GM10266 (cell line): ENCODE measurements at regions not wholly inside any gene's neighbourhood (a gene's known extent, or its start where the extent isn't known, plus 50 kb on each side); places are given as distances from the start of the nearest gene placed in this dataset.
"Not testable (repeated sequence)": the region's sequence is repeated elsewhere in the genome, so short reads cannot be mapped to it uniquely, and the experiment has no call there.

Experiments used
- DNase-seq: peaks from one replicate; pipeline ENCODE4 v3.0.0; 2012; ENCODE audit errors: extremely low spot score
- TF ChIP-seq, protein P1 (sequence below): IDR thresholded peaks from 2 replicates; pipeline ENCODE4 v1.5.1; 2012; ENCODE audit warnings: mild to moderate bottlenecking, low read depth; ENCODE audit not compliant: control insufficient read depth, insufficient read depth; ENCODE audit errors: missing control alignments

DNA sequence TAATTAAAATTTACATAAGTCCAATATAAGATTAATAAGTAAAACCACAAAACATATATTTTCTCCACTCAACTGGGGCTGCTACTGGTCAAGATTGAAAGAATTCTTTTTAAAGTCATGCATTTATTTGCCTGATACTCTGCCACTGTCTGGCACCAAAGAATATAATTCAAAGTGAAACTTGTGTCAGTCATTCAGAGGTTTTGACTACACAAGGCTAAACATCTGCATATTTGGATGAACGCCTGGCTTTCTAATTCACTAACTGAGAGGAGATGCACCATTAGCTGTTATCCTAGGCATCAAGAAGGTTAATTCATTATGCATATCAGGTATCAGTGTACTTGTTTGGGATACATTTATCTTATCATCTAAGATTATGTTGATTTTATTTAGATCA, 598.5 kb downstream of the CENPC start:
- TF ChIP-seq, protein P1, sequence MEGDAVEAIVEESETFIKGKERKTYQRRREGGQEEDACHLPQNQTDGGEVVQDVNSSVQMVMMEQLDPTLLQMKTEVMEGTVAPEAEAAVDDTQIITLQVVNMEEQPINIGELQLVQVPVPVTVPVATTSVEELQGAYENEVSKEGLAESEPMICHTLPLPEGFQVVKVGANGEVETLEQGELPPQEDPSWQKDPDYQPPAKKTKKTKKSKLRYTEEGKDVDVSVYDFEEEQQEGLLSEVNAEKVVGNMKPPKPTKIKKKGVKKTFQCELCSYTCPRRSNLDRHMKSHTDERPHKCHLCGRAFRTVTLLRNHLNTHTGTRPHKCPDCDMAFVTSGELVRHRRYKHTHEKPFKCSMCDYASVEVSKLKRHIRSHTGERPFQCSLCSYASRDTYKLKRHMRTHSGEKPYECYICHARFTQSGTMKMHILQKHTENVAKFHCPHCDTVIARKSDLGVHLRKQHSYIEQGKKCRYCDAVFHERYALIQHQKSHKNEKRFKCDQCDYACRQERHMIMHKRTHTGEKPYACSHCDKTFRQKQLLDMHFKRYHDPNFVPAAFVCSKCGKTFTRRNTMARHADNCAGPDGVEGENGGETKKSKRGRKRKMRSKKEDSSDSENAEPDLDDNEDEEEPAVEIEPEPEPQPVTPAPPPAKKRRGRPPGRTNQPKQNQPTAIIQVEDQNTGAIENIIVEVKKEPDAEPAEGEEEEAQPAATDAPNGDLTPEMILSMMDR, result no peak
- DNase-seq, result no peak

DNA sequence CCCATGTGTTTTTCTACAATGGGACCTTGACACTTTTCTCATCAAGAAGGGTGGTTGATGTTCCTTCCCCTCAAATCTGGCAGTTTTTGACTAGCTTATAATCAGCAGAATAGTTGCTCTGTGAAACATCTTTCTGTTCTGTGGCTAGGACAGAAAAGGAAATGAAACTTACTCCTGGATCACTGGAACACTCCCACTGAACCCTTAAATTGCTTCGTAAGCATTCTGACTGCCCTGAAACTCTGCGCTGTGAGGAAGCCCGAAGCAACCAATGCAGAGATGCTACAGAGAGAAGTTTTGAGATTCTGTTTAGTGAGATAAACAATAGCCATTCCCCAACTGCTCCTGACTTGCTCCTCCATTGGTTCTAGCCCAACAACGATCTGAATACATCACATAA, 602.2 kb downstream of the CENPC start:
- DNase-seq, result no peak
- TF ChIP-seq, protein P1, result no peak

DNA sequence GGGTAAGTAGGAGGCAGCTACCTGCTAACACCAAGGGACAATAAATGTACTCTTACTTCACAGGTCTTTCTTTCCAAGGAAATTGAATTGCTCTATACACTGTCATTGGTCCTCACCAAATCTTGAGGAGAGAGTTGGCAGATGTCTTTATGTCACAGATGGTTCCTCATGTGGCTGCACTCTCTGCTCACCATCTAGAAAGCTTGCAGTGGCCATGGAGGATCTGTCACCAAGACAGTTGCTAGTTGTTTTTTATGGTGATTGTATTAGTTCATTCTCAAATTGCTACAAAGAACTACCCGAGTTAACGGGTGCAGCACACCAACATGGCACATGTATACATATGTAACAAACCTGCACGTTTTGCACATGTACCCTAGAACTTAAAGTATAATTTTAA, 613.3 kb downstream of the CENPC start:
- DNase-seq, result not testable (repeated sequence)

DNA sequence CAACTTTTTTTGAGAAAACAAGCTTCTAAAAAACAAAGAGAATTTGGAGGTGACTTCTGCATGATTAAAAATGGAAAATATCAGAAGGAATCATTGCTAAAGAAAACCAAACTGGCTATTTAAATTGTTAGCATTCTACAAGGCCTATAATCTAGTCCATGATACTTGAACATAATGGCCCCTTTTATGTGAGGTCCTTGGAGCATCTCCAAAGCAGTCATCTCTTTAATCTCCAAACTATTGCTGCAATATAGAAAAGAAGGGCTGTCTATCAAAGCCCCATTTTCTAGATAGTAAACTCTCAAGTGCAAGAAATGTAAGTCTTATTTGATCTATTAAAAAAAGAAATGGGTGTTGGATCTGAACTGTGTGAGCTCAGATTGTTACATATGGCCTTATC, 615.1 kb downstream of the CENPC start:
- no peak for DNase-seq
- TF ChIP-seq, protein P1, result no peak

DNA sequence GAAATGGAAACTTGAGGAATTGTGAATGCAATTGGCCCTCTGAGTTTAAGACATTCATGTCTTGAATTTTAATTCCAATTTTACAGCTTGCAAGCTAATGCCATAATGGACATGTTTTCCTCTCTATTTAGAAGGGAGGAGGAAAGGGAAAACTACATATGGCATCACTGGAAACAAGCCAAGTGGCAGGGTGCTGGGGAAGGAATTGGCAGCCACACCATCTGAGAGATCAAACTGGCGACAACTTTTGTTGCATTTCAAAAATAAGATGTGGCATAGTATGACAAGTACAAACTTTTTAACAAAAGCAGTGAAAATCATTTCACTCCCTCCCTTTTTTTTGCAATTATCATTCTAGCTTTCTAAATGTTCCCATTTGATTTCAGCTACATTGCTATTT, 615.6 kb downstream of the CENPC start:
- no peak for DNase-seq
- TF ChIP-seq, protein P1, result no peak

DNA sequence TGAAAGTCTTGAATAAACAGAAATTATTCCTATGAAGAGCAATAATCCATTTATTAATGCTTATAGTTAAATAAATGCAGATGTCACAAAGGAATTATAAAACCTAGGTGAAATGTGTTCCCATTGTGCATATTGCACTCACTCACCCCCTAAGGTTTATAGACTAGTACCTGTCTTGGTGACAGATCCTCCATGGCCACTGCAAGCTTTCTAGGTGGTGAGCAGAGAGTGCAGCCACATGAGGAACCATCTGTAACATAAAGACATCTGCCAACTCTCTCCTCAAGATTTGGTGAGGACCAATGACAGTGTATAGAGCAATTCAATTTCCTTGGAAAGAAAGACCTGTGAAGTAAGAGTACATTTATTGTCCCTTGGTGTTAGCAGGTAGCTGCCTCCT, 616.4 kb downstream of the CENPC start:
- not testable (repeated sequence) for DNase-seq

DNA sequence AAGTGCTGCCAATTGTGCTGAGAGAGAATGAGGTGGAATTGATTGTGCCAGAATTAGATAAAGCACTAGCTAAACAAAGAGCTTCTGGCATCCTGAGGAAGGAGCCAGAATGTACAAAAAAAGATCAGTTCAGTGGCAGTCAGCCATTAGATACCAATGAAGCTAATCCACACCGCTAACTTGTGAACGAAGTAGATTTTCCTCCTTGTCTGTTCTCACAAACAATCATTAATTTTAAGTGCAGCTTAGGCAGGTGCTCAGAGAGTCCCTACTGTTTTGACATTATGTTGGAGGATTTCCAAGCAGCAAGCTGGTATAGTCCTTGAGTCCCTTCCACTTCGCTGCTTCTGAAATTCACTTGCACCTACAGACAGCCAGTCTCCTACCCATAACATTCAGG, 617.4 kb downstream of the CENPC start:
- DNase-seq, result no peak
- TF ChIP-seq, protein P1, result no peak

DNA sequence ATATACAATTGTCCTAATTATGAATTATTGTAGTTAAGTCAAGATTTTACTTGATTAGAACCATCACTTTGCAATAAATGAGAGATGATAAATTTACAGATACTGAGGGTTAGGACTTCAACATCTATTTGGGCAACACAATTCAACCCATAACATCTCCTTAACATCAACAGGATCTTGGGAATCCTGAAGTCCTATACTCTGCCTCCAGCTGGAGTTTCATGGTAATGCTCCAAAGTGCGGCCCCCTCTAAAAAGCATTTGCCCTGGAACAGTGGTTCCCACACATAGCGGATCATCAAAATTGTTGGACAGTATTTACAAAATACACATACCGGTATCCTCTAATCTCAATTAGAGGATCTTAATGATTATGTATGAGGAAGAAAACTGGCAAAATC, 618.6 kb downstream of the CENPC start:
- no peak for DNase-seq
- TF ChIP-seq, protein P1, result no peak
